ENCODE measurements at regions not wholly inside any gene's neighbourhood (a gene's known extent, or its start where the extent isn't known, plus 50 kb on each side); places are given as distances from the start of the nearest gene placed in this dataset.

DNA sequence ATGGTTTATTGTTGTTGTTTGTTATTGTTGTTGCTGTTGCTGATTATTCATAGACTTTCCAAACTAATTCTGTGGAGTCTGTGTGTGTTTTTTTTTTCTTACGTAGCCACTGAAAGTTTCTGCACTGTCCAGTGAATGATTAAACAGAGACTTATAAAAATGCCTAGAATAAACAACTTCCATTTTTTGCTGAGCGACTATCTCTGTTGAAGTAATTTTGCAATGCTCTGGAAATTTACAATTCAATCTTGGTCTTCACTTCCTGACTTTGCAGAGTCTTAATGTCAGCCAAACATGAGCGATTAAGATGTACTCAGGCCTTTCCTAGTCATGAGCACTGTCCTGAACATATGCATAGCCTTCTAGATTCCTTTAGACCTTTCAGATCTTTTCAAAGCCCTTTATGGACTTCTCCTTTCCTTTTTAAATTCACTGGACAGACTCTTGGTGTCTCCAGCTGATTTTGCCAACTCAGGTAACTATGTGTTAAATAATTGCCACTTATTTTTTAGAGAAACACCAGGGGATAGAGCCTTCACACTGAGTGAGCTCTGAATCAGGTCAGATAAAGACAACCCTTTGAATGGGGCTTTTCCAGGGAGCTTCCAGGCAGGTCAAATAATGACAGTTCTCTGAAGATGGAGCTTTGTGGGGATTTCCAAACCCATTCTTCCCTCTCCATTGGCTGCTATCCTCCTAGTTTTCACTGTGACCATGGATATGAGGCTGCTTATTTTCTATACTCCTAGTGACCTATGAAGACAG lies 622.8 kb upstream of the EPHA7 start (continued):
- TF ChIP-seq, protein P1, sequence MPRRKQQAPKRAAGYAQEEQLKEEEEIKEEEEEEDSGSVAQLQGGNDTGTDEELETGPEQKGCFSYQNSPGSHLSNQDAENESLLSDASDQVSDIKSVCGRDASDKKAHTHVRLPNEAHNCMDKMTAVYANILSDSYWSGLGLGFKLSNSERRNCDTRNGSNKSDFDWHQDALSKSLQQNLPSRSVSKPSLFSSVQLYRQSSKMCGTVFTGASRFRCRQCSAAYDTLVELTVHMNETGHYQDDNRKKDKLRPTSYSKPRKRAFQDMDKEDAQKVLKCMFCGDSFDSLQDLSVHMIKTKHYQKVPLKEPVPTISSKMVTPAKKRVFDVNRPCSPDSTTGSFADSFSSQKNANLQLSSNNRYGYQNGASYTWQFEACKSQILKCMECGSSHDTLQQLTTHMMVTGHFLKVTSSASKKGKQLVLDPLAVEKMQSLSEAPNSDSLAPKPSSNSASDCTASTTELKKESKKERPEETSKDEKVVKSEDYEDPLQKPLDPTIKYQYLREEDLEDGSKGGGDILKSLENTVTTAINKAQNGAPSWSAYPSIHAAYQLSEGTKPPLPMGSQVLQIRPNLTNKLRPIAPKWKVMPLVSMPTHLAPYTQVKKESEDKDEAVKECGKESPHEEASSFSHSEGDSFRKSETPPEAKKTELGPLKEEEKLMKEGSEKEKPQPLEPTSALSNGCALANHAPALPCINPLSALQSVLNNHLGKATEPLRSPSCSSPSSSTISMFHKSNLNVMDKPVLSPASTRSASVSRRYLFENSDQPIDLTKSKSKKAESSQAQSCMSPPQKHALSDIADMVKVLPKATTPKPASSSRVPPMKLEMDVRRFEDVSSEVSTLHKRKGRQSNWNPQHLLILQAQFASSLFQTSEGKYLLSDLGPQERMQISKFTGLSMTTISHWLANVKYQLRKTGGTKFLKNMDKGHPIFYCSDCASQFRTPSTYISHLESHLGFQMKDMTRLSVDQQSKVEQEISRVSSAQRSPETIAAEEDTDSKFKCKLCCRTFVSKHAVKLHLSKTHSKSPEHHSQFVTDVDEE (CRISPR knock-in tag; IDR thresholded peaks at IDR 0.05) = no peak
- TF ChIP-seq ARNTL (CRISPR knock-in tag; IDR thresholded peaks at IDR 0.05; ENCODE audit: borderline replicate concordance, low read depth) (no peak), ZFP3 (CRISPR knock-in tag; IDR thresholded peaks at IDR 0.05) (no peak), CSRNP3 (CRISPR knock-in tag; IDR thresholded peaks at IDR 0.05) (no peak), ZC3H10 (CRISPR knock-in tag; IDR thresholded peaks at IDR 0.05) (no peak), BACH2 (CRISPR knock-in tag; IDR thresholded peaks at IDR 0.05; ENCODE audit: borderline replicate concordance) (no peak), ESRRG (CRISPR knock-in tag; IDR thresholded peaks at IDR 0.05) (no peak), GLIS3 (CRISPR knock-in tag; IDR thresholded peaks at IDR 0.05) (no peak)

GRCh38 chr6:94036024-94036423 lies 616.7 kb upstream of the EPHA7 start:
- ATAC-seq = no peak
- TF ChIP-seq BACH2 (CRISPR knock-in tag; IDR thresholded peaks at IDR 0.05; ENCODE audit: borderline replicate concordance) = no peak
- TF ChIP-seq ZFP3 (CRISPR knock-in tag; IDR thresholded peaks at IDR 0.05) = no peak
- no peak for TF ChIP-seq POU6F1 (CRISPR knock-in tag; IDR thresholded peaks at IDR 0.05; ENCODE audit: borderline replicate concordance, low read depth)
- TF ChIP-seq OSR1 (CRISPR knock-in tag; IDR thresholded peaks at IDR 0.05) = no peak
- no peak for TF ChIP-seq TOX (CRISPR knock-in tag; IDR thresholded peaks at IDR 0.05; ENCODE audit: borderline replicate concordance)
- TF ChIP-seq ZNF565 (CRISPR knock-in tag; conservative IDR thresholded peaks at IDR 0.05; ENCODE audit: low read depth) = no peak
- no peak for TF ChIP-seq ESRRG (CRISPR knock-in tag; IDR thresholded peaks at IDR 0.05)
- no peak for TF ChIP-seq PPARA (CRISPR knock-in tag; IDR thresholded peaks at IDR 0.05; ENCODE audit: borderline replicate concordance)
- TF ChIP-seq CREB5 (CRISPR knock-in tag; IDR thresholded peaks at IDR 0.05; ENCODE audit: low read depth) = no peak
- no peak for TF ChIP-seq ZFP30 (CRISPR knock-in tag; IDR thresholded peaks at IDR 0.05)
- no peak for TF ChIP-seq ARNTL (CRISPR knock-in tag; IDR thresholded peaks at IDR 0.05; ENCODE audit: borderline replicate concordance, low read depth)
- no peak for TF ChIP-seq CSDC2 (CRISPR knock-in tag; IDR thresholded peaks at IDR 0.05)

DNA sequence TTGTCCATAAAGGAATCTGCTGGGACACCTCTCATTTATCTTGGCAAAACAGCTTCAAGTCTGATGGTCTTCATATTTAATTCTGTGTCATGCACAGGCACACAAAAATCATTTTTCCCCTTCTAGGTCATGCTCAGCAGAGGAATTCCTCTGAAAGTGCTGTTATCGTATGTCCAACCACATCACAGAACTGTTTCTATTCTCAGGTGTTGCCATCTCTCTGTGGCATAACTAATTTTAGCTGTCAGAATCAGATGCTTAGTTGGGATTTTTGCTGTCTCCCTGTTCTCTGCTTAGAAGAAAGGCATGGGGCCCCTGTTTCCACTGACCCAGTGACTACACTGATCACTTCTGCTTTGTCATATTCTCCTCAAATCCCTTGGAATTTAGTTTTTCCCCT lies 608.0 kb upstream of the EPHA7 start:
- TF ChIP-seq CSRNP3 (CRISPR knock-in tag; IDR thresholded peaks at IDR 0.05) = no peak
- TF ChIP-seq OSR1 (CRISPR knock-in tag; IDR thresholded peaks at IDR 0.05) = no peak
- TF ChIP-seq SNAI2 (CRISPR knock-in tag; IDR thresholded peaks at IDR 0.05) = no peak
- TF ChIP-seq ISL1 (CRISPR knock-in tag; IDR thresholded peaks at IDR 0.05) = no peak
- TF ChIP-seq ZFP30 (CRISPR knock-in tag; IDR thresholded peaks at IDR 0.05) = no peak
- no peak for TF ChIP-seq CSDC2 (CRISPR knock-in tag; IDR thresholded peaks at IDR 0.05)
- no peak for TF ChIP-seq ZNF8 (CRISPR knock-in tag; IDR thresholded peaks at IDR 0.05)
- no peak for TF ChIP-seq PPARA (CRISPR knock-in tag; IDR thresholded peaks at IDR 0.05; ENCODE audit: borderline replicate concordance)
- no peak for TF ChIP-seq TOX (CRISPR knock-in tag; IDR thresholded peaks at IDR 0.05; ENCODE audit: borderline replicate concordance)
- no peak for TF ChIP-seq BACH2 (CRISPR knock-in tag; IDR thresholded peaks at IDR 0.05; ENCODE audit: borderline replicate concordance)
- ATAC-seq = no peak

Data from SK-N-SH treated with all-trans-retinoic acid at 6 μM for 48 hours (cell line).